Neutrophil (primary cell): ENCODE measurements at regions not wholly inside any gene's neighbourhood (a gene's known extent, or its start where the extent isn't known, plus 50 kb on each side); places are given as distances from the start of the nearest gene placed in this dataset.

Experiments used
- H3K27ac ChIP-seq: fragments of 200-600 bp; sonication (generic); 2 replicates; pipeline ENCODE4 v1.5.1; 2016; ENCODE audit warnings: mild to moderate bottlenecking, moderate library complexity
- H3K27me3 ChIP-seq: fragments of 200-600 bp; sonication (generic); 2 replicates; pipeline ENCODE4 v1.6.0; 2016; ENCODE audit warnings: mild to moderate bottlenecking
- H3K36me3 ChIP-seq: fragments of 200-600 bp; sonication (generic); 2 replicates; pipeline ENCODE4 v1.5.1; 2017
- H3K4me1 ChIP-seq, 2 experiments: fragments of 200-600 bp in 1 of 2; sonication (generic) in 1 of 2; 1 replicate in 1 of 2; 2 replicates in 1 of 2; pipeline versions ENCODE4 v1.5.1 to v1.6.1; 2013 to 2016; ENCODE audit warnings: low read depth in 1 of 2, low read length in 1 of 2, mild to moderate bottlenecking in 1 of 2, moderate library complexity in 1 of 2; ENCODE audit not compliant: control insufficient read depth in 1 of 2, insufficient read depth in 1 of 2
- H3K4me3 ChIP-seq, 2 experiments: fragments of 200-600 bp in 1 of 2; sonication (generic) in 1 of 2; 1 replicate in 1 of 2; 2 replicates in 1 of 2; pipeline ENCODE4 v1.5.1; 2013 to 2016; ENCODE audit warnings: low read depth in 1 of 2, low read length in 1 of 2, mild to moderate bottlenecking in 1 of 2, moderate library complexity in 1 of 2
- H3K9me3 ChIP-seq: fragments of 200-600 bp; sonication (generic); 2 replicates; pipeline ENCODE4 v1.5.1; 2016
- TF ChIP-seq, protein P1 (sequence below): fragments of 200-600 bp; sonication (generic); IDR thresholded peaks from 2 replicates; pipeline ENCODE4 v1.5.1; 2016; ENCODE audit warnings: antibody characterized with exemption

- no peaks in the 10 kb centered on the region for H3K27me3 ChIP-seq
- H3K4me1 ChIP-seq: no peaks in the 10 kb centered on the region
- no peak overlapping the region for H3K4me3 ChIP-seq
- H3K36me3 ChIP-seq: no peaks in the 10 kb centered on the region
- TF ChIP-seq, protein P1, sequence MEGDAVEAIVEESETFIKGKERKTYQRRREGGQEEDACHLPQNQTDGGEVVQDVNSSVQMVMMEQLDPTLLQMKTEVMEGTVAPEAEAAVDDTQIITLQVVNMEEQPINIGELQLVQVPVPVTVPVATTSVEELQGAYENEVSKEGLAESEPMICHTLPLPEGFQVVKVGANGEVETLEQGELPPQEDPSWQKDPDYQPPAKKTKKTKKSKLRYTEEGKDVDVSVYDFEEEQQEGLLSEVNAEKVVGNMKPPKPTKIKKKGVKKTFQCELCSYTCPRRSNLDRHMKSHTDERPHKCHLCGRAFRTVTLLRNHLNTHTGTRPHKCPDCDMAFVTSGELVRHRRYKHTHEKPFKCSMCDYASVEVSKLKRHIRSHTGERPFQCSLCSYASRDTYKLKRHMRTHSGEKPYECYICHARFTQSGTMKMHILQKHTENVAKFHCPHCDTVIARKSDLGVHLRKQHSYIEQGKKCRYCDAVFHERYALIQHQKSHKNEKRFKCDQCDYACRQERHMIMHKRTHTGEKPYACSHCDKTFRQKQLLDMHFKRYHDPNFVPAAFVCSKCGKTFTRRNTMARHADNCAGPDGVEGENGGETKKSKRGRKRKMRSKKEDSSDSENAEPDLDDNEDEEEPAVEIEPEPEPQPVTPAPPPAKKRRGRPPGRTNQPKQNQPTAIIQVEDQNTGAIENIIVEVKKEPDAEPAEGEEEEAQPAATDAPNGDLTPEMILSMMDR: no peak
- H3K27ac ChIP-seq: no peak overlapping the region
- H3K9me3 ChIP-seq: no peaks in the 10 kb centered on the region
These were observed 339.0 kb upstream of the WWC1 start for GRCh38 chr5:167952278-167952995.

DNA sequence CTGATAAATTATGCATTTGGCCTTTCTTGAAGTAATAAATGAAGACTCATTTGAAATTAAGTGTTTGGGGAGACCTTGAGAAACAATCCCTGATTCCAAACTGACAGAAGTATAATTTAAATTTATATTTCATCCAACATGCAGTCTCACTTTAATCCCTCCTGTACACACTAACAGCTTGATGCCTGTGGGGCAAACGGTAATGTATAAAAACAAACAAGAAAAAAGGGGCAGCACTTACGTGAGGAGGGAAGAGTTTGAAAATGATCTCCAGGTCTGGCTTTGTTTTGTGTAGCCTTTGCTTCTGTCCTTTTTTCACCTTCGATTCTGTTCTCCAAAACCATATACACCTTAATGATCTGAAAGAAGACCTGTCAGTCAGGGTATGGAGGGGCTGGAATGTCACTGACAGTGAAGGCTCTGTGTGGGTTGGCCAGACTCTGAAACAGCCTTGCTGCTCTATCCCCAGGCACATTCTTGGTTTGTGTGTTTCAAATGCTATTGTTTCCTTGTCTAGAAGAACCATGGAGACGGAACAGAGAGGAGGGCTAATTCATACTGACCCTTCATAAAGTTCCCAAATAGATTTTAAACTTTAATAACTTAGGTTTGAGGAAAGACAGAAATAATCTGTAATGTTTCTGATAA, 338.2 kb upstream of the WWC1 start:
- Histone ChIP-seq H3K27ac (no peak overlapping the region), H3K4me3 (no peak overlapping the region), H3K4me1 (no peaks in the 10 kb centered on the region), H3K9me3 (no peaks in the 10 kb centered on the region), H3K36me3 (no peaks in the 10 kb centered on the region), H3K27me3 (no peaks in the 10 kb centered on the region)
- TF ChIP-seq, protein P1: no peak

DNA sequence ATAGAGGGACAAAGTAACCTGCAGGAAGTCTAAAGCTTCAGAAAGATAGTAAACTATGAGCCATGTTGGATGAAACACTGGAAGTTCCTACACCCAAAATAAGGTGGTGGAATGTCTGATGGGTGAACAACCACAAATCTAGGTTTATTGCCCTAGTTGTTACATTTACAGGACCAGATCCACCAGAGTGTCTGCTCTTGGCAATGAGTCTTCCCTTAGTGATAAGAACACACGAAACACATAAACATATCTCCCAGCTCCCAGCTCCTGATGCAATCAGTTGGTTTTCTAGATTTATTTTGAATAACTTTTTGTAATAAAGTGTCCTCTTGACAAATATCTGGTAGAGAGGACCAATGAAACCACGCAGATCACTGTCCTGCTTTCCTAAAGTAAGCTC, 329.7 kb upstream of the WWC1 start:
- H3K9me3 ChIP-seq: peaks cover 9% of the 10 kb centered on the region
- TF ChIP-seq, protein P1: no peak
- no peak overlapping the region for H3K27ac ChIP-seq
- no peaks in the 10 kb centered on the region for H3K4me1 ChIP-seq
- H3K36me3 ChIP-seq: no peaks in the 10 kb centered on the region
- no peak overlapping the region for H3K4me3 ChIP-seq
- H3K27me3 ChIP-seq: no peaks in the 10 kb centered on the region

GRCh38 chr5:167964529-167964928, 326.9 kb upstream of the WWC1 start:
- Histone ChIP-seq H3K9me3 (peaks cover 9% of the 10 kb centered on the region), H3K36me3 (no peaks in the 10 kb centered on the region), H3K27ac (no peak overlapping the region), H3K27me3 (peaks cover 5% of the 10 kb centered on the region), H3K4me1 (no peaks in the 10 kb centered on the region), H3K4me3 (no peak overlapping the region)
- TF ChIP-seq, protein P1: no peak

GRCh38 chr5:167965710-167966109, 325.7 kb upstream of the WWC1 start:
- Histone ChIP-seq H3K27me3 (peaks cover 5% of the 10 kb centered on the region), H3K36me3 (no peaks in the 10 kb centered on the region), H3K27ac (no peak overlapping the region), H3K4me3 (no peak overlapping the region), H3K4me1 (no peaks in the 10 kb centered on the region), H3K9me3 (peaks cover 6% of the 10 kb centered on the region)
- TF ChIP-seq, protein P1: no peak
